H1 (cell line): ENCODE measurements at regions not wholly inside any gene's neighbourhood (a gene's known extent, or its start where the extent isn't known, plus 50 kb on each side); places are given as distances from the start of the nearest gene placed in this dataset.

Source experiments
- CHD2 ChIP-seq: IDR thresholded peaks from 2 replicates; pipeline ENCODE4 v1.6.1; 2012; ENCODE audit warnings: low read length, improper control_type of control experiment
- KDM1A ChIP-seq: fragments of 200-600, 300-600 bp; sonication (generic); IDR thresholded peaks from 2 replicates; pipeline ENCODE4 v1.7.1; 2016; ENCODE audit warnings: mild to moderate bottlenecking, low read length, borderline replicate concordance
- MAFK ChIP-seq: IDR thresholded peaks from 2 replicates; pipeline ENCODE4 v1.6.1; 2012; ENCODE audit warnings: low read depth, mild to moderate bottlenecking, improper control_type of control experiment, low read length
- PHF8 ChIP-seq: fragments of 200-600 bp; sonication (generic); conservative IDR thresholded peaks from 2 replicates; pipeline ENCODE4 v1.7.1; 2012; ENCODE audit warnings: low read depth, mild to moderate bottlenecking, inconsistent platforms, low read length, moderate library complexity
- RXRA ChIP-seq: IDR thresholded peaks from 2 replicates; pipeline ENCODE4 v1.6.1; 2011; ENCODE audit warnings: low read depth, mild to moderate bottlenecking, low read length, moderate library complexity; ENCODE audit not compliant: insufficient read depth

- TF ChIP-seq CHD2: no peak
- TF ChIP-seq MAFK: no peak
- no peak for TF ChIP-seq KDM1A
- TF ChIP-seq RXRA: no peak
- TF ChIP-seq PHF8: no peak
Observed at GRCh38 chr2:38441346-38441745, 64.3 kb upstream of the ATL2 start (continued).
